Gastrocnemius medialis (tissue), 4 donors: ENCODE measurements at regions not wholly inside any gene's neighbourhood (a gene's known extent, or its start where the extent isn't known, plus 50 kb on each side); places are given as distances from the start of the nearest gene placed in this dataset.

Experiments used
- ATAC-seq, 2 donors: fragments of 150-250 bp; one replicate each; pipeline ENCODE4 v1.9.1; 2016
- DNase-seq, 2 donors: peaks; one replicate each; pipeline ENCODE4 v3.0.0-alpha.2; 2019
- H3K27ac ChIP-seq, 4 donors: fragments of 200-600 bp; sonication (generic); 1 replicate in 1 of 4; 2 replicates in 3 of 4; pipeline ENCODE4 v1.5.1; 2016 to 2018; ENCODE audit warnings: mild to moderate bottlenecking in 2 of 4, moderate library complexity in 1 of 4
- H3K27me3 ChIP-seq, 3 donors: fragments of 200-600 bp; sonication (generic) in 2 of 3; 1 replicate in 1 of 3; 2 replicates in 2 of 3; pipeline versions ENCODE4 v1.5.1 to v1.6.0; 2016 to 2019; ENCODE audit warnings: mild to moderate bottlenecking in 1 of 3, moderate library complexity in 1 of 3
- H3K36me3 ChIP-seq, 2 donors: fragments of 200-600 bp; sonication (generic) in 1 of 2; one replicate each; pipeline ENCODE4 v1.5.1; 2017 to 2018
- H3K4me1 ChIP-seq, 2 donors: fragments of 200-600 bp; sonication (generic) in 1 of 2; one replicate each; pipeline ENCODE4 v1.5.1; 2016 to 2017; ENCODE audit warnings: mild to moderate bottlenecking in 2 of 2
- H3K4me3 ChIP-seq, 4 donors: fragments of 200-600 bp; sonication (generic) in 3 of 4; 1 replicate in 1 of 4; 2 replicates in 3 of 4; pipeline ENCODE4 v1.5.1; 2016 to 2019; ENCODE audit warnings: mild to moderate bottlenecking in 2 of 4
- H3K9me3 ChIP-seq, 3 donors: fragments of 200-600 bp; sonication (generic) in 2 of 3; 1 replicate in 1 of 3; 2 replicates in 2 of 3; pipeline ENCODE4 v1.5.1; 2016 to 2019
- POLR2A ChIP-seq, 2 donors: fragments of 450-650 bp; IDR thresholded peaks; one replicate each; pipeline ENCODE4 v1.6.1; 2017; ENCODE audit warnings: antibody characterized with exemption in 2 of 2, mild to moderate bottlenecking in 2 of 2, moderate library complexity in 2 of 2
- in situ Hi-C, 4 donors: fragments of 200-750 bp; cut with MboI; loops; one replicate each; pipeline versions ENCODE4 v1.15.0 to v1.8.0; 2017; ENCODE audit warnings: low sequenced_read_pairs in 4 of 4
- intact Hi-C: fragments of 100-400 bp; cut with DNase I; formaldehyde crosslinking; loops from one replicate; pipeline ENCODE4 v1.15.1; 2023; ENCODE audit warnings: low total_unique reads
- TF ChIP-seq, protein P1 (sequence below), 5 experiments: fragments of 450-650 bp in 3 of 5; fragments of 200-600 bp in 2 of 5; sonication (generic) in 2 of 5; IDR thresholded peaks in 4 of 5; conservative IDR thresholded peaks in 1 of 5; 1 replicate in 4 of 5; 2 replicates in 1 of 5; pipeline ENCODE4 v1.5.1; 2016 to 2019; ENCODE audit warnings: antibody characterized with exemption in 5 of 5, mild to moderate bottlenecking in 3 of 5, moderate library complexity in 3 of 5

DNA sequence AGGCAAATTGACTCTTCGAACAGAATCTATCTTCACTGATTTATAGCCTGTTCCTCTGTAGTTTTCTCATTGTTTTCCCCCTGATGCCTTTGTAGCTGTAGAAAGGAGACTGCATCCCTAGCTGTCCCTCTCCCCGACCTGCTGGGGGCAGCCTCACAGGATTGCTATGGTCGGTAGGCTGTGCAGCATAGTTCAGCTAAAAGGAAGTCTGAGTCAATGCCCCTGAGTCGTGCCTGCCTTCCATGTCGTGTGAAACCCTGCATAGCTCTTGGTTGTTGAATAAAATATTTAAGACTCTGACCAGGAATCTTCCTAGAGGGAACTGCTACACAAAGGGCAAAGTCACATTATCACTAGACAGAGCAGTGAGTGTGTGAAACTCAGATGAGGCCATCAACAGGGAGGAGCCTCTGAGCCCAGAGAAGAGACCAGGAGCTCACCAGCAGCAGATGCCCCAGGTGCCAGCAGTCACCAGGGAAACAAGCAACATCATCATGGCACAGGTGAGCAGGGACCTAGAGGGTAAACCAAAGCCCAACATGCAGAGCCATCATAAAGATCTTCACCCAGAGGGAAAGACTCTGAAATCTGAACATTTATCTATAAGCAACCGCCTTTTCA lies 108.4 kb upstream of the NBEA start:
- ATAC-seq = no peak
- intact Hi-C loops (no loop called here), in situ Hi-C loops (no loop called here)
- Histone ChIP-seq H3K36me3 (no peaks in the 10 kb centered on the region), H3K9me3 (no peaks in the 10 kb centered on the region), H3K4me1 (no peaks in the 10 kb centered on the region), H3K4me3 (no peak overlapping the region), H3K27ac (no peak overlapping the region), H3K27me3 (no peaks in the 10 kb centered on the region)
- no peak for DNase-seq
- no peak for TF ChIP-seq POLR2A (IDR thresholded peaks at IDR 0.05)
- TF ChIP-seq, protein P1, sequence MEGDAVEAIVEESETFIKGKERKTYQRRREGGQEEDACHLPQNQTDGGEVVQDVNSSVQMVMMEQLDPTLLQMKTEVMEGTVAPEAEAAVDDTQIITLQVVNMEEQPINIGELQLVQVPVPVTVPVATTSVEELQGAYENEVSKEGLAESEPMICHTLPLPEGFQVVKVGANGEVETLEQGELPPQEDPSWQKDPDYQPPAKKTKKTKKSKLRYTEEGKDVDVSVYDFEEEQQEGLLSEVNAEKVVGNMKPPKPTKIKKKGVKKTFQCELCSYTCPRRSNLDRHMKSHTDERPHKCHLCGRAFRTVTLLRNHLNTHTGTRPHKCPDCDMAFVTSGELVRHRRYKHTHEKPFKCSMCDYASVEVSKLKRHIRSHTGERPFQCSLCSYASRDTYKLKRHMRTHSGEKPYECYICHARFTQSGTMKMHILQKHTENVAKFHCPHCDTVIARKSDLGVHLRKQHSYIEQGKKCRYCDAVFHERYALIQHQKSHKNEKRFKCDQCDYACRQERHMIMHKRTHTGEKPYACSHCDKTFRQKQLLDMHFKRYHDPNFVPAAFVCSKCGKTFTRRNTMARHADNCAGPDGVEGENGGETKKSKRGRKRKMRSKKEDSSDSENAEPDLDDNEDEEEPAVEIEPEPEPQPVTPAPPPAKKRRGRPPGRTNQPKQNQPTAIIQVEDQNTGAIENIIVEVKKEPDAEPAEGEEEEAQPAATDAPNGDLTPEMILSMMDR (IDR thresholded peaks at IDR 0.05 in 4 of 5, conservative IDR thresholded peaks at IDR 0.05 in 1 of 5) = no peak

GRCh38 chr13:34842466-34842865 lies 99.6 kb upstream of the NBEA start:
- in situ Hi-C loops = loop anchor here in 1 of 4 donors (10.0 kb wide), 1 partner anchor 58 kb away; no protein-coding TSS in a partner anchor
- DNase-seq = no peak
- ATAC-seq = no peak
- TF ChIP-seq, protein P1 (IDR thresholded peaks at IDR 0.05 in 4 of 5, conservative IDR thresholded peaks at IDR 0.05 in 1 of 5) = no peak
- no peak for TF ChIP-seq POLR2A (IDR thresholded peaks at IDR 0.05)
- Histone ChIP-seq H3K9me3 (no peaks in the 10 kb centered on the region), H3K36me3 (no peaks in the 10 kb centered on the region), H3K4me3 (no peak overlapping the region), H3K27ac (no peak overlapping the region), H3K27me3 (no peaks in the 10 kb centered on the region), H3K4me1 (no peaks in the 10 kb centered on the region)
- intact Hi-C loops = no loop called here

GRCh38 chr13:34847766-34848165 lies 94.3 kb upstream of the NBEA start:
- ATAC-seq (no peak), DNase-seq (no peak)
- no peaks in the 10 kb centered on the region for H3K36me3 ChIP-seq
- H3K27me3 ChIP-seq = no peaks in the 10 kb centered on the region
- H3K9me3 ChIP-seq = no peaks in the 10 kb centered on the region
- TF ChIP-seq, protein P1 (IDR thresholded peaks at IDR 0.05 in 4 of 5, conservative IDR thresholded peaks at IDR 0.05 in 1 of 5) = no peak
- no peak for TF ChIP-seq POLR2A (IDR thresholded peaks at IDR 0.05)
- H3K4me3 ChIP-seq = no peak overlapping the region
- intact Hi-C loops = no loop called here
- H3K4me1 ChIP-seq = no peaks in the 10 kb centered on the region
- no peak overlapping the region for H3K27ac ChIP-seq
- in situ Hi-C loops = loop anchor here in 1 of 4 donors (10.0 kb wide), 1 partner anchor 63 kb away; no protein-coding TSS in a partner anchor

GRCh38 chr13:34849406-34849805 lies 92.7 kb upstream of the NBEA start:
- H3K9me3 ChIP-seq = no peaks in the 10 kb centered on the region
- TF ChIP-seq, protein P1 (IDR thresholded peaks at IDR 0.05 in 4 of 5, conservative IDR thresholded peaks at IDR 0.05 in 1 of 5) = no peak
- no peak for TF ChIP-seq POLR2A (IDR thresholded peaks at IDR 0.05)
- in situ Hi-C loops = loop anchor here in 1 of 4 donors (10.0 kb wide), 1 partner anchor 65 kb away; no protein-coding TSS in a partner anchor
- no peaks in the 10 kb centered on the region for H3K36me3 ChIP-seq
- H3K4me1 ChIP-seq = peaks cover 0 to 4% of the 10 kb centered on the region in 2 donors
- no peaks in the 10 kb centered on the region for H3K27me3 ChIP-seq
- H3K27ac ChIP-seq = no peak overlapping the region
- ATAC-seq (no peak), DNase-seq (no peak)
- no peak overlapping the region for H3K4me3 ChIP-seq
- intact Hi-C loops = no loop called here

GRCh38 chr13:34853161-34853560 lies 88.9 kb upstream of the NBEA start:
- intact Hi-C loops (no loop called here), in situ Hi-C loops (no loop called here)
- Histone ChIP-seq H3K4me3 (no peak overlapping the region), H3K36me3 (no peaks in the 10 kb centered on the region), H3K4me1 (peaks cover 0 to 4% of the 10 kb centered on the region in 2 donors), H3K9me3 (no peaks in the 10 kb centered on the region), H3K27ac (no peak overlapping the region), H3K27me3 (no peaks in the 10 kb centered on the region)
- DNase-seq (no peak), ATAC-seq (no peak)
- no peak for TF ChIP-seq POLR2A (IDR thresholded peaks at IDR 0.05)
- TF ChIP-seq, protein P1 (IDR thresholded peaks at IDR 0.05 in 4 of 5, conservative IDR thresholded peaks at IDR 0.05 in 1 of 5) = no peak
